ENCODE measurements at regions not wholly inside any gene's neighbourhood (a gene's known extent, or its start where the extent isn't known, plus 50 kb on each side); places are given as distances from the start of the nearest gene placed in this dataset.
"Not testable (repeated sequence)": the region's sequence is repeated elsewhere in the genome, so short reads cannot be mapped to it uniquely, and the experiment has no call there.

GRCh38 chr17:18546514-18547398 is 70.2 kb downstream of the LGALS9C start:
- in situ Hi-C loops (cut with HindIII; ENCODE audit: low pct_unique_long_range_greater_than_20kb, low sequenced_read_pairs); DNase-seq (ENCODE audit: low read depth, low spot score): not testable (repeated sequence)

GRCh38 chr17:18557086-18557485 is 80.5 kb downstream of the LGALS9C start:
- DNase-seq (ENCODE audit: low read depth, low spot score); in situ Hi-C loops (cut with HindIII; ENCODE audit: low pct_unique_long_range_greater_than_20kb, low sequenced_read_pairs): not testable (repeated sequence)

- DNase-seq (ENCODE audit: low read depth, low spot score); in situ Hi-C loops (cut with HindIII; ENCODE audit: low pct_unique_long_range_greater_than_20kb, low sequenced_read_pairs): not testable (repeated sequence)
These were observed 80.7 kb downstream of the TBC1D28 start for GRCh38 chr17:18563381-18564098.

GRCh38 chr17:18564099-18564448 is 80.1 kb downstream of the TBC1D28 start:
- peak; percentile 51 for DNase-seq (ENCODE audit: low read depth, low spot score)
- in situ Hi-C loops (cut with HindIII; ENCODE audit: low pct_unique_long_range_greater_than_20kb, low sequenced_read_pairs), result not testable (repeated sequence)

GRCh38 chr17:18568108-18568995 is 75.8 kb downstream of the TBC1D28 start:
- in situ Hi-C loops (cut with HindIII; ENCODE audit: low pct_unique_long_range_greater_than_20kb, low sequenced_read_pairs); DNase-seq (ENCODE audit: low read depth, low spot score): not testable (repeated sequence)

- in situ Hi-C loops (cut with HindIII; ENCODE audit: low pct_unique_long_range_greater_than_20kb, low sequenced_read_pairs), result not testable (repeated sequence)
- DNase-seq (ENCODE audit: low read depth, low spot score), result peak; percentile 3
These were observed 74.7 kb downstream of the TBC1D28 start for GRCh38 chr17:18569489-18569913.

- DNase-seq (ENCODE audit: low read depth, low spot score); in situ Hi-C loops (cut with HindIII; ENCODE audit: low pct_unique_long_range_greater_than_20kb, low sequenced_read_pairs): not testable (repeated sequence)
These were observed 71.7 kb downstream of the TBC1D28 start for GRCh38 chr17:18572536-18572935.

- in situ Hi-C loops (cut with HindIII; ENCODE audit: low pct_unique_long_range_greater_than_20kb, low sequenced_read_pairs); DNase-seq (ENCODE audit: low read depth, low spot score): not testable (repeated sequence)
These were observed 70.1 kb downstream of the TBC1D28 start for GRCh38 chr17:18574137-18574536.

Small RNAs in the stretch of these regions (small RNA-seq; reads per million reads assigned to genes)
- 0 reads per million in 2 experiments for gene AC107983.1

Data from SK-MEL-5 (cell line).